Activated B cell treated with CpG ODN at 0.5 μM for 24 hours (primary cell): ENCODE measurements at regions not wholly inside any gene's neighbourhood (a gene's known extent, or its start where the extent isn't known, plus 50 kb on each side); places are given as distances from the start of the nearest gene placed in this dataset.

Experiments
- ATAC-seq: fragments of 200-7000 bp; cut with Tn5 transposase; one replicate; pipeline ENCODE4 v1.10.0; 2021; ENCODE audit warnings: low read depth, mild to moderate bottlenecking, moderate library complexity
- CTCF ChIA-PET: fragments of 350-600 bp; sonication (Branson Sonifier 250); formaldehyde crosslinking; loops from one replicate; lab custom pipeline; 2021; ENCODE audit warnings: antibody characterized with exemption; lab: Charles Lee
- POLR2A ChIA-PET: fragments of 350-600 bp; sonication (Branson Sonifier 250); formaldehyde crosslinking; loops from one replicate; lab custom pipeline; 2021; ENCODE audit warnings: antibody characterized with exemption; lab: Charles Lee
- DNase-seq: peaks from one replicate; pipeline ENCODE4 v3.0.0; 2022
- H3K27ac Mint-ChIP-seq: one replicate; pipeline ENCODE4 v1.8.0; 2020; ENCODE audit warnings: mixed read lengths
- H3K27me3 Mint-ChIP-seq: one replicate; pipeline ENCODE4 v1.8.0; 2021; ENCODE audit warnings: mixed read lengths
- H3K36me3 Mint-ChIP-seq: one replicate; pipeline ENCODE4 v1.8.0; 2021; ENCODE audit warnings: low read depth, mixed read lengths
- H3K4me1 Mint-ChIP-seq: one replicate; pipeline ENCODE4 v1.8.0; 2021; ENCODE audit warnings: mixed read lengths
- H3K4me3 Mint-ChIP-seq: one replicate; pipeline ENCODE4 v1.8.0; 2020; ENCODE audit warnings: mild to moderate bottlenecking, mixed read lengths
- H3K9me3 Mint-ChIP-seq: one replicate; pipeline ENCODE4 v1.8.0; 2020; ENCODE audit warnings: mixed read lengths
- CTCF ChIP-seq: fragments of 200-600 bp; IDR thresholded peaks from one replicate; pipeline ENCODE4 v1.8.0; 2022; ENCODE audit warnings: antibody characterized with exemption, mild to moderate bottlenecking
- intact Hi-C: fragments of 100-400 bp; cut with micrococcal nuclease; formaldehyde crosslinking; loops from one replicate; pipeline ENCODE4 v1.15.1; 2024

- H3K9me3 Mint-ChIP-seq: peaks cover 5% of the 10 kb centered on the region
- no peak overlapping the region for H3K4me3 Mint-ChIP-seq
- ATAC-seq (no peak), DNase-seq (no peak)
- no peaks in the 10 kb centered on the region for H3K36me3 Mint-ChIP-seq
- no peaks in the 10 kb centered on the region for H3K4me1 Mint-ChIP-seq
- TF ChIP-seq CTCF: no peak
- no peaks in the 10 kb centered on the region for H3K27me3 Mint-ChIP-seq
- ChIA-PET CTCF (no interaction called here), POLR2A (no interaction called here)
- H3K27ac Mint-ChIP-seq: no peak overlapping the region
- intact Hi-C loops: no loop called here
Measured at GRCh38 chr7:136496551-136496950, 371.9 kb upstream of the CHRM2 start.

GRCh38 chr7:136495081-136495480, 373.4 kb upstream of the CHRM2 start:
- Mint-ChIP-seq H3K36me3 (no peaks in the 10 kb centered on the region), H3K4me3 (no peak overlapping the region), H3K27me3 (no peaks in the 10 kb centered on the region), H3K27ac (no peak overlapping the region), H3K9me3 (peaks cover 5% of the 10 kb centered on the region), H3K4me1 (no peaks in the 10 kb centered on the region)
- POLR2A ChIA-PET: no interaction called here
- intact Hi-C loops: no loop called here
- CTCF ChIA-PET: no interaction called here
- DNase-seq (no peak), ATAC-seq (no peak)
- no peak for TF ChIP-seq CTCF

- ChIA-PET POLR2A (no interaction called here), CTCF (no interaction called here)
- intact Hi-C loops: no loop called here
- no peaks in the 10 kb centered on the region for H3K36me3 Mint-ChIP-seq
- DNase-seq (no peak), ATAC-seq (no peak)
- H3K9me3 Mint-ChIP-seq: no peaks in the 10 kb centered on the region
- H3K27me3 Mint-ChIP-seq: no peaks in the 10 kb centered on the region
- H3K27ac Mint-ChIP-seq: no peak overlapping the region
- H3K4me1 Mint-ChIP-seq: no peaks in the 10 kb centered on the region
- no peak overlapping the region for H3K4me3 Mint-ChIP-seq
- no peak for TF ChIP-seq CTCF
Measured at GRCh38 chr7:136492366-136492765, 376.1 kb upstream of the CHRM2 start.

GRCh38 chr7:136489808-136490207, 378.6 kb upstream of the CHRM2 start:
- Mint-ChIP-seq H3K4me3 (no peak overlapping the region), H3K9me3 (no peaks in the 10 kb centered on the region)
- intact Hi-C loops: no loop called here

GRCh38 chr7:136480901-136481300, 387.6 kb upstream of the CHRM2 start:
- no peaks in the 10 kb centered on the region for H3K36me3 Mint-ChIP-seq
- ChIA-PET CTCF (no interaction called here), POLR2A (no interaction called here)
- ATAC-seq (no peak), DNase-seq (no peak)
- no peak overlapping the region for H3K4me3 Mint-ChIP-seq
- TF ChIP-seq CTCF: no peak
- H3K9me3 Mint-ChIP-seq: peaks cover 6% of the 10 kb centered on the region
- H3K27ac Mint-ChIP-seq: no peak overlapping the region
- no peaks in the 10 kb centered on the region for H3K4me1 Mint-ChIP-seq
- intact Hi-C loops: no loop called here
- H3K27me3 Mint-ChIP-seq: no peaks in the 10 kb centered on the region

More at GRCh38 chr7:136489808-136490207, 378.6 kb upstream of the CHRM2 start:
- Mint-ChIP-seq H3K36me3 (no peaks in the 10 kb centered on the region), H3K27ac (no peak overlapping the region), H3K27me3 (no peaks in the 10 kb centered on the region), H3K4me1 (no peaks in the 10 kb centered on the region)
- no peak for ATAC-seq
- no peak for TF ChIP-seq CTCF
- no peak for DNase-seq
- CTCF ChIA-PET: no interaction called here
- POLR2A ChIA-PET: no interaction called here
